Trophoblast cell (in vitro differentiated cells and primary cell): ENCODE measurements at regions not wholly inside any gene's neighbourhood (a gene's known extent, or its start where the extent isn't known, plus 50 kb on each side); places are given as distances from the start of the nearest gene placed in this dataset.

Experiments used
- DNase-seq, 2 donors: peaks; one replicate each; pipeline ENCODE4 v3.0.0-alpha.2; 2016
- H2AFZ ChIP-seq: 2 replicates; pipeline ENCODE4 v1.6.1; 2013; ENCODE audit warnings: low read length, moderate library complexity, mild to moderate bottlenecking; ENCODE audit not compliant: insufficient read depth, poor library complexity
- H2AK5ac ChIP-seq: 2 replicates; pipeline ENCODE4 v1.6.1; 2013; ENCODE audit warnings: mild to moderate bottlenecking, low read length
- H2BK120ac ChIP-seq: 2 replicates; pipeline ENCODE4 v1.6.1; 2013; ENCODE audit warnings: low read length, mild to moderate bottlenecking, moderate library complexity; ENCODE audit not compliant: insufficient read depth, poor library complexity
- H2BK12ac ChIP-seq: 2 replicates; pipeline ENCODE4 v1.6.1; 2013; ENCODE audit warnings: mild to moderate bottlenecking, low read length, moderate library complexity
- H2BK5ac ChIP-seq: 2 replicates; pipeline ENCODE4 v1.6.1; 2013; ENCODE audit warnings: low read length, low read depth, moderate library complexity, mild to moderate bottlenecking; ENCODE audit not compliant: poor library complexity
- H3K14ac ChIP-seq: 2 replicates; pipeline ENCODE4 v1.6.1; 2013; ENCODE audit warnings: mild to moderate bottlenecking, low read length
- H3K18ac ChIP-seq: 2 replicates; pipeline ENCODE4 v1.6.1; 2013; ENCODE audit warnings: mild to moderate bottlenecking, low read length
- H3K23ac ChIP-seq: 2 replicates; pipeline ENCODE4 v1.6.1; 2013; ENCODE audit warnings: low read length
- H3K27ac ChIP-seq: 2 replicates; pipeline ENCODE4 v1.5.1; 2013; ENCODE audit warnings: low read depth, mild to moderate bottlenecking, inconsistent platforms, low read length, moderate library complexity
- H3K27me3 ChIP-seq: 2 replicates; pipeline ENCODE4 v1.6.1; 2013; ENCODE audit warnings: inconsistent platforms, mild to moderate bottlenecking, low read length, moderate library complexity; ENCODE audit not compliant: insufficient read depth
- H3K36me3 ChIP-seq, 2 experiments: 1 replicate in 1 of 2; 2 replicates in 1 of 2; pipeline ENCODE4 v1.6.1; 2013; ENCODE audit warnings: low read length in 2 of 2, mild to moderate bottlenecking in 2 of 2, moderate library complexity in 1 of 2; ENCODE audit not compliant: insufficient read depth in 2 of 2, control insufficient read depth in 1 of 2
- H3K4ac ChIP-seq: 2 replicates; pipeline ENCODE4 v1.6.1; 2013; ENCODE audit warnings: low read depth, mild to moderate bottlenecking, low read length, moderate library complexity
- H3K4me1 ChIP-seq, 2 experiments: 1 replicate in 1 of 2; 2 replicates in 1 of 2; pipeline ENCODE4 v1.6.1; 2013; ENCODE audit warnings: low read length in 2 of 2, mild to moderate bottlenecking in 2 of 2, moderate library complexity in 1 of 2; ENCODE audit not compliant: insufficient read depth in 2 of 2, control insufficient read depth in 1 of 2
- H3K4me2 ChIP-seq: 2 replicates; pipeline ENCODE4 v1.6.1; 2013; ENCODE audit warnings: inconsistent platforms, mild to moderate bottlenecking, low read length, moderate library complexity
- H3K4me3 ChIP-seq: 2 replicates; pipeline ENCODE4 v1.5.1; 2013; ENCODE audit warnings: mild to moderate bottlenecking, low read depth, low read length, inconsistent platforms
- H3K79me1 ChIP-seq: one replicate; pipeline ENCODE4 v1.6.1; 2013; ENCODE audit warnings: low read length
- H3K79me2 ChIP-seq: 2 replicates; pipeline ENCODE4 v1.6.1; 2013; ENCODE audit warnings: low read length, mild to moderate bottlenecking; ENCODE audit not compliant: control insufficient read depth, insufficient read depth, poor library complexity
- H3K9ac ChIP-seq: 2 replicates; pipeline ENCODE4 v1.6.1; 2013; ENCODE audit warnings: mild to moderate bottlenecking, low read length
- H3K9me3 ChIP-seq: 2 replicates; pipeline ENCODE4 v1.6.1; 2013; ENCODE audit warnings: low read depth, mild to moderate bottlenecking, control low read depth, inconsistent platforms, low read length; ENCODE audit not compliant: insufficient read depth
- H4K12ac ChIP-seq: 2 replicates; pipeline ENCODE4 v1.6.1; 2013; ENCODE audit warnings: low read depth, mild to moderate bottlenecking, low read length, moderate library complexity
- H4K8ac ChIP-seq: 2 replicates; pipeline ENCODE4 v1.6.1; 2013; ENCODE audit warnings: low read depth, mild to moderate bottlenecking, low read length, moderate library complexity
- H4K91ac ChIP-seq: one replicate; pipeline ENCODE4 v1.6.1; 2013; ENCODE audit warnings: low read depth, mild to moderate bottlenecking, low read length, moderate library complexity
- WGBS: extraction: QIAGEN DNeasy Blood & Tissue Kit; methylation state at CpG from one replicate; pipeline ENCODE4 v1.1.7; 2013; ENCODE audit warnings: missing lambda C conversion rate; ENCODE audit not compliant: insufficient read length, insufficient coverage; ENCODE audit errors: extremely low coverage; 5-methylcytosine and 5-hydroxymethylcytosine counted together

DNA sequence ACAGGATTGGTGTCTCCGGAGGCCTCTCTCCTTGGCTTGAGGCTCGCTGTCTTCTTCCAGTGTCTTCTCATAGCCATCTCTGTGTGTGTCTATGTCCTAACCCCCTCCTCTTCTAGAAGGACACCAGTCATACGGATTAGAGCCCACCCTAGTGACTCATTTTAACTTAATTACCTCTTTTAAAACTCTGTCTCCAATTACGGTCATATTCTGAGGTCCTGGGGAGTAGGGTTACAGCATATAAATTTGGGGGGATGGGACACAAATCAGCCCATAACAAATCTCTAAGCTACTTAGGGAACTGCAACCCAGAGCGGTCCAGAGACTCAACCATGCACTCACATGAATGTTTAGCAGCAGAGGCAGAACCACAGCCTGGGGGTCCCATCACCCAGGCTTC, 56.1 kb upstream of the SASH1 start:
- Histone ChIP-seq H3K79me2 (no peaks in the 10 kb centered on the region), H2BK12ac (no peak overlapping the region), H3K9ac (no peak overlapping the region), H3K27me3 (no peaks in the 10 kb centered on the region), H3K79me1 (no peaks in the 10 kb centered on the region), H3K4me1 (peaks cover 5 to 11% of the 10 kb centered on the region in 2 experiments), H4K12ac (no peak overlapping the region), H2AK5ac (no peak overlapping the region), H3K9me3 (no peaks in the 10 kb centered on the region), H3K23ac (no peak overlapping the region), H2AFZ (no peak overlapping the region), H3K4me3 (no peak overlapping the region), H3K27ac (no peak overlapping the region), H4K8ac (no peak overlapping the region), H3K4me2 (no peak overlapping the region), H3K14ac (no peak overlapping the region), H4K91ac (no peak overlapping the region), H2BK120ac (no peak overlapping the region), H2BK5ac (no peak overlapping the region), H3K36me3 (no peaks in the 10 kb centered on the region), H3K18ac (no peak overlapping the region), H3K4ac (no peak overlapping the region)
- DNase-seq = no peak
- WGBS = no CpG with 5 or more reads among the region's 5 CpGs

DNA sequence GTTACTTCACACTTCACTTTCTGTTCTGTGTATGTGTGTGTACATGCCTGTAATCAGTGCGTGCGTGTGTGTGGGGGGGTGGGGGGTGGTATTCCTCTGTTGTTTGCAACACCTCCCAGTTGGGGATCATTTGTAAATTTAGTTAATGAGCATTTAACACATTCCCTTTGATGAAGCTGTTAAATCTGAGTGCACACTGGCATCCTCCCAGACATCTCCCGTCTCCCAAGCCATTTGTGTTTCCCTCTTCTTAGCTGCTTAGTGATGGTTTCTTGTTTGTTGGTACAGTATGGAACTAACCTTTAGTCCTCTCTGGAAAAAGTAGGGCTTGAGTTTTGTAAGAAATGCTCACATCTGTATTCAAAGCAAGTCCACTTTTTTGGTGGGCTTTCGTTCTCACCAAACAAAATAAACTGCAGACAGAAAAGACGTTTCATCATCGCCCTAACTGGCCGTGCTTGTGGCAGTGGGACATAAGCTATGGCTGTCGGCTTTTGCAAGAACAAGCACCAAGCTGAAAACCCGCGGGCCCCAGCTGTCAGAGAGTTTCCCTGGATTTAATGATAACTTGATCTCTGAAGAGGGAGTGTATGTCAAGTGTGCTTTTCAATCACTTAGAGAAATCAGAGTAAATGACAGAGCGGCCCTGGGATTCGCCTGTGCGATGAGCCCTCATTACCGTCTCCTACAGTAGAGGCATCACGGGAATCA, 54.9 kb upstream of the SASH1 start:
- Histone ChIP-seq H3K9ac (no peak overlapping the region), H2AK5ac (no peak overlapping the region), H3K27ac (no peak overlapping the region), H4K91ac (no peak overlapping the region), H4K8ac (no peak overlapping the region), H2BK12ac (no peak overlapping the region), H3K4me3 (no peak overlapping the region), H3K36me3 (no peaks in the 10 kb centered on the region), H3K79me1 (no peaks in the 10 kb centered on the region), H3K79me2 (no peaks in the 10 kb centered on the region), H4K12ac (no peak overlapping the region), H3K14ac (no peak overlapping the region), H3K9me3 (no peaks in the 10 kb centered on the region), H3K4me2 (no peak overlapping the region), H2AFZ (no peak overlapping the region), H2BK5ac (no peak overlapping the region), H3K23ac (no peak overlapping the region), H3K27me3 (no peaks in the 10 kb centered on the region), H3K4ac (no peak overlapping the region), H2BK120ac (no peak overlapping the region), H3K4me1 (peaks cover 4 to 10% of the 10 kb centered on the region in 2 experiments), H3K18ac (no peak overlapping the region)
- no CpG with 5 or more reads among the region's 15 CpGs for WGBS
- peak in 1 of 2 donors; percentile 27 for DNase-seq

DNA sequence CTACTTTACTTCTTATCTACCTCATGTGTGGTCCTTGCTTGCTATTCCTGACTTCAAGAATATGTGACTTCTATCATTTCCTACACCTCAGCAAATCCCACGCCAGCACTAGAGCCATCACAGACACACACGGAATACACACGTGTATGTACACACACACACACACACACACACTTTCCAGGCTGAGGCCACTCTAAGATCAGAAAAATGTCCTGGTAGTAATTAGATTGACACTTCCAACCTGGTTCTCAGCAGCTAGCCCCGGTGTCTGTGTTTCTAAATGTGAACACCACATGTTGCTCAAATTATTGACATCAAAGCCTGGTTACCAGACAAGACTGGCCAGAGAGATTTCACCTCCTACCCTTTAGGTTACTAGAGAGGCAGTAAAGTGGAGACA, 54.1 kb upstream of the SASH1 start:
- H4K8ac ChIP-seq = no peak overlapping the region
- no peaks in the 10 kb centered on the region for H3K36me3 ChIP-seq
- H2AK5ac ChIP-seq = no peak overlapping the region
- H3K18ac ChIP-seq = no peak overlapping the region
- H3K9ac ChIP-seq = no peak overlapping the region
- H3K27ac ChIP-seq = no peak overlapping the region
- H4K12ac ChIP-seq = no peak overlapping the region
- no peak overlapping the region for H3K23ac ChIP-seq
- no peak overlapping the region for H3K4ac ChIP-seq
- H4K91ac ChIP-seq = no peak overlapping the region
- no peaks in the 10 kb centered on the region for H3K79me1 ChIP-seq
- no peak overlapping the region for H2BK12ac ChIP-seq
- no peak overlapping the region for H2BK120ac ChIP-seq
- H2BK5ac ChIP-seq = no peak overlapping the region
- H3K4me1 ChIP-seq = peaks cover 0 to 4% of the 10 kb centered on the region in 2 experiments
- peak; percentile 85 to 87 for DNase-seq
- no peak overlapping the region for H3K4me2 ChIP-seq
- no CpG with 5 or more reads among the region's 4 CpGs for WGBS
- H2AFZ ChIP-seq = no peak overlapping the region
- H3K27me3 ChIP-seq = no peaks in the 10 kb centered on the region
- H3K4me3 ChIP-seq = no peak overlapping the region
- no peaks in the 10 kb centered on the region for H3K79me2 ChIP-seq
- H3K14ac ChIP-seq = no peak overlapping the region
- H3K9me3 ChIP-seq = no peaks in the 10 kb centered on the region

DNA sequence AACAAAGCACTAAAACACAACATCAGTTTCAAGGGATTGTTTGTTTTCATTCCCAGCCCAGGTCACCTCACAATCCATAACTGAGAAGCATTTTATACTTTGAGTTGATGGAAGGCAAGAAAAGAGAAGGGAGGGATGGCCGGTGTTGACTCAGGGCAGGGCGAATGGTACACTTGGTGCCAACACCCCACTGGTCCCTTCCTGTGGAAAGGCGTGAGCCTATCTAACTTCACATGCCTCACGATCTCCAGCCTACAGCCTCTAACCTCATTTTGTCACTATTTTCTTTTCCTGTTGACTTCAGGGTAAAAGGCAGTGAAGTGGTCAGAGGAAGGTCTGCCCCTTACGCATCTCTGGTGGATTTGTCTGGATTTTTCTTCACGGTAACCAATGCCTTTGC, 53.5 kb upstream of the SASH1 start:
- H4K8ac ChIP-seq = no peak overlapping the region
- no peaks in the 10 kb centered on the region for H3K9me3 ChIP-seq
- H2BK12ac ChIP-seq = no peak overlapping the region
- H3K4me1 ChIP-seq = peaks cover 0 to 4% of the 10 kb centered on the region in 2 experiments
- no peaks in the 10 kb centered on the region for H3K36me3 ChIP-seq
- no peak overlapping the region for H2BK120ac ChIP-seq
- H3K27me3 ChIP-seq = no peaks in the 10 kb centered on the region
- H2BK5ac ChIP-seq = no peak overlapping the region
- H3K9ac ChIP-seq = no peak overlapping the region
- no peak overlapping the region for H4K12ac ChIP-seq
- H3K4me3 ChIP-seq = no peak overlapping the region
- no peak for DNase-seq
- H3K4ac ChIP-seq = no peak overlapping the region
- no peak overlapping the region for H3K23ac ChIP-seq
- no peaks in the 10 kb centered on the region for H3K79me1 ChIP-seq
- WGBS = no CpG with 5 or more reads among the region's 6 CpGs
- H3K14ac ChIP-seq = no peak overlapping the region
- H3K79me2 ChIP-seq = no peaks in the 10 kb centered on the region
- H2AFZ ChIP-seq = no peak overlapping the region
- no peak overlapping the region for H3K4me2 ChIP-seq
- no peak overlapping the region for H3K27ac ChIP-seq
- H4K91ac ChIP-seq = no peak overlapping the region
- H3K18ac ChIP-seq = no peak overlapping the region
- no peak overlapping the region for H2AK5ac ChIP-seq
